Activated CD4-positive, alpha-beta T cell treated with anti-CD3 and anti-CD28 coated beads, Interleukin-2, amount 50 U/mL, for 48 hours (primary cell): ENCODE measurements at regions not wholly inside any gene's neighbourhood (a gene's known extent, or its start where the extent isn't known, plus 50 kb on each side); places are given as distances from the start of the nearest gene placed in this dataset.
A peak's percentile ranks its signal among the peaks of the same experiment; 100 is the strongest.

Experiments
- DNase-seq, 2 experiments: peaks; one replicate each; pipeline ENCODE4 v3.0.0-alpha.2; 2020

GRCh38 chr17:14004927-14005620, 64.2 kb upstream of the COX10 start:
- DNase-seq, result no peak

- no peak for DNase-seq
Measured at GRCh38 chr17:14006249-14006942, 62.9 kb upstream of the COX10 start.

GRCh38 chr17:14007951-14008350, 61.4 kb upstream of the COX10 start:
- DNase-seq, result no peak

- no peak for DNase-seq
Measured at GRCh38 chr17:14011036-14011692, 58.1 kb upstream of the COX10 start.

GRCh38 chr17:14011740-14012405, 57.4 kb upstream of the COX10 start:
- DNase-seq, result no peak

GRCh38 chr17:14014657-14015056, 54.6 kb upstream of the COX10 start:
- DNase-seq, result no peak

GRCh38 chr17:14015271-14015670, 54.0 kb upstream of the COX10 start:
- DNase-seq, result no peak

- DNase-seq, result no peak
Measured at GRCh38 chr17:14016858-14017257, 52.4 kb upstream of the COX10 start.

- DNase-seq, result peak; percentile 4 to 16
Measured at GRCh38 chr17:14019186-14019956, 49.9 kb upstream of the COX10 start.
